NB4 (cell line): ENCODE measurements at regions not wholly inside any gene's neighbourhood (a gene's known extent, or its start where the extent isn't known, plus 50 kb on each side); places are given as distances from the start of the nearest gene placed in this dataset.

Experiments
- CTCF ChIP-seq: IDR thresholded peaks from one replicate; pipeline ENCODE4 v1.5.1; 2012; ENCODE audit warnings: low read depth, low read length
- MYC ChIP-seq: IDR thresholded peaks from 2 replicates; pipeline ENCODE4 v1.6.1; 2011; ENCODE audit warnings: low read depth, low read length
- POLR2A ChIP-seq: IDR thresholded peaks from 2 replicates; pipeline ENCODE4 v1.6.1; 2011; ENCODE audit warnings: mild to moderate bottlenecking; ENCODE audit not compliant: insufficient read length; ENCODE audit errors: extremely low read depth
- TF ChIP-seq, protein P1 (sequence below): IDR thresholded peaks from 2 replicates; pipeline ENCODE4 v1.6.1; 2011; ENCODE audit warnings: low read depth, low read length

- TF ChIP-seq CTCF (no peak), POLR2A (no peak), MYC (no peak)
- TF ChIP-seq, protein P1, sequence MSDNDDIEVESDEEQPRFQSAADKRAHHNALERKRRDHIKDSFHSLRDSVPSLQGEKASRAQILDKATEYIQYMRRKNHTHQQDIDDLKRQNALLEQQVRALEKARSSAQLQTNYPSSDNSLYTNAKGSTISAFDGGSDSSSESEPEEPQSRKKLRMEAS = no peak
Measured at GRCh38 chr3:74883222-74883621, 268.8 kb upstream of the CNTN3 start.
